ENCODE measurements at regions not wholly inside any gene's neighbourhood (a gene's known extent, or its start where the extent isn't known, plus 50 kb on each side); places are given as distances from the start of the nearest gene placed in this dataset.

GRCh38 chr1:101323535-101323934 is 86.7 kb downstream of the S1PR1 start:
- no peak overlapping the region for H3K4me3 ChIP-seq
- H3K36me3 ChIP-seq = no peaks in the 10 kb centered on the region
- DNase-seq (ENCODE audit: low spot score) = no peak
- no peaks in the 10 kb centered on the region for H3K27me3 ChIP-seq
- no peaks in the 10 kb centered on the region for H3K9me3 ChIP-seq
- H3K4me1 ChIP-seq = no peaks in the 10 kb centered on the region
- H3K27ac ChIP-seq = no peak overlapping the region
- TF ChIP-seq CTCF (IDR thresholded peaks at IDR 0.05) = no peak

- no peak for DNase-seq (ENCODE audit: low spot score)
- no peaks in the 10 kb centered on the region for H3K9me3 ChIP-seq
- no peaks in the 10 kb centered on the region for H3K27me3 ChIP-seq
- H3K36me3 ChIP-seq = no peaks in the 10 kb centered on the region
- H3K27ac ChIP-seq = no peak overlapping the region
- TF ChIP-seq CTCF (IDR thresholded peaks at IDR 0.05) = no peak
- H3K4me3 ChIP-seq = no peak overlapping the region
- no peaks in the 10 kb centered on the region for H3K4me1 ChIP-seq
Observed at GRCh38 chr1:101325144-101325543, 88.3 kb downstream of the S1PR1 start.

- no peak overlapping the region for H3K27ac ChIP-seq
- H3K9me3 ChIP-seq = no peaks in the 10 kb centered on the region
- no peak for TF ChIP-seq CTCF (IDR thresholded peaks at IDR 0.05)
- no peak for DNase-seq (ENCODE audit: low spot score)
- no peak overlapping the region for H3K4me3 ChIP-seq
- no peaks in the 10 kb centered on the region for H3K27me3 ChIP-seq
- H3K4me1 ChIP-seq = no peaks in the 10 kb centered on the region
- no peaks in the 10 kb centered on the region for H3K36me3 ChIP-seq
Observed at GRCh38 chr1:101330427-101331130, 93.8 kb downstream of the S1PR1 start.

- H3K4me1 ChIP-seq = no peaks in the 10 kb centered on the region
- no peak overlapping the region for H3K4me3 ChIP-seq
- no peak overlapping the region for H3K27ac ChIP-seq
- no peaks in the 10 kb centered on the region for H3K27me3 ChIP-seq
- H3K36me3 ChIP-seq = no peaks in the 10 kb centered on the region
- no peak for DNase-seq (ENCODE audit: low spot score)
- H3K9me3 ChIP-seq = no peaks in the 10 kb centered on the region
- no peak for TF ChIP-seq CTCF (IDR thresholded peaks at IDR 0.05)
Observed at GRCh38 chr1:101331794-101332193, 95.0 kb downstream of the S1PR1 start.

- no peak for TF ChIP-seq CTCF (IDR thresholded peaks at IDR 0.05)
Observed at GRCh38 chr1:101332633-101333032, 95.8 kb downstream of the S1PR1 start.

GRCh38 chr1:101333186-101333585 is 96.4 kb downstream of the S1PR1 start:
- Histone ChIP-seq H3K4me3 (no peak overlapping the region), H3K27ac (no peak overlapping the region), H3K36me3 (no peaks in the 10 kb centered on the region), H3K27me3 (no peaks in the 10 kb centered on the region), H3K4me1 (no peaks in the 10 kb centered on the region), H3K9me3 (no peaks in the 10 kb centered on the region)
- no peak for DNase-seq (ENCODE audit: low spot score)
- TF ChIP-seq CTCF (IDR thresholded peaks at IDR 0.05) = no peak

More at GRCh38 chr1:101332633-101333032, 95.8 kb downstream of the S1PR1 start:
- Histone ChIP-seq H3K4me1 (no peaks in the 10 kb centered on the region), H3K36me3 (no peaks in the 10 kb centered on the region), H3K27ac (no peak overlapping the region), H3K4me3 (no peak overlapping the region), H3K27me3 (no peaks in the 10 kb centered on the region), H3K9me3 (no peaks in the 10 kb centered on the region)
- DNase-seq (ENCODE audit: low spot score) = no peak
